CD4-positive, alpha-beta T cell (primary cell): ENCODE measurements at regions not wholly inside any gene's neighbourhood (a gene's known extent, or its start where the extent isn't known, plus 50 kb on each side); places are given as distances from the start of the nearest gene placed in this dataset.

Experiments used
- ATAC-seq: fragments of 200-7000 bp; cut with Tn5 transposase; one replicate; pipeline ENCODE4 v1.10.0; 2022; ENCODE audit warnings: mild to moderate bottlenecking; ENCODE audit not compliant: poor library complexity
- CTCF ChIA-PET: fragments of 350-600 bp; sonication (Branson Sonifier 250); formaldehyde crosslinking; loops from one replicate; lab custom pipeline; 2021; ENCODE audit warnings: antibody characterized with exemption, inconsistent platforms; lab: Charles Lee
- POLR2A ChIA-PET: fragments of 350-600 bp; sonication (Branson Sonifier 250); formaldehyde crosslinking; loops from one replicate; lab custom pipeline; 2021; ENCODE audit warnings: antibody characterized with exemption, inconsistent platforms; lab: Charles Lee
- DNase-seq, 14 experiments: peaks; one replicate each; pipeline ENCODE4 v3.0.0-alpha.2; 2013 to 2020; ENCODE audit warnings: mixed read lengths in 2 of 14
- H3K27ac ChIP-seq, 2 donors: one replicate each; pipeline versions ENCODE4 v1.5.1 to v1.7.0; 2013; ENCODE audit warnings: low read length in 2 of 2, low read depth in 1 of 2, mild to moderate bottlenecking in 1 of 2
- H3K27me3 ChIP-seq, 2 experiments: 1 replicate in 1 of 2; 2 replicates in 1 of 2; pipeline versions ENCODE4 v1.6.1 to v1.7.0; 2013; ENCODE audit warnings: low read length in 2 of 2, control low read depth in 1 of 2, mild to moderate bottlenecking in 1 of 2, moderate library complexity in 1 of 2; ENCODE audit not compliant: insufficient read depth in 2 of 2, control insufficient read depth in 1 of 2
- H3K36me3 ChIP-seq: one replicate; pipeline ENCODE4 v1.6.1; 2013; ENCODE audit warnings: low read length, control low read depth; ENCODE audit not compliant: insufficient read depth
- H3K4me1 ChIP-seq: one replicate; pipeline ENCODE4 v1.6.1; 2013; ENCODE audit warnings: low read length, control low read depth; ENCODE audit not compliant: insufficient read depth
- H3K4me3 ChIP-seq: one replicate; pipeline ENCODE4 v1.5.1; 2013; ENCODE audit warnings: mild to moderate bottlenecking, low read length, moderate library complexity
- H3K9me3 ChIP-seq, 2 experiments: 1 replicate in 1 of 2; 2 replicates in 1 of 2; pipeline versions ENCODE4 v1.6.1 to v1.7.0; 2013; ENCODE audit warnings: low read length in 2 of 2, mild to moderate bottlenecking in 2 of 2, control low read depth in 1 of 2, moderate library complexity in 1 of 2; ENCODE audit not compliant: control insufficient read depth in 1 of 2, insufficient read depth in 1 of 2
- H3K27ac Mint-ChIP-seq: one replicate; pipeline ENCODE4 v1.8.0; 2020; ENCODE audit warnings: mixed read lengths
- H3K27me3 Mint-ChIP-seq: one replicate; pipeline ENCODE4 v1.8.0; 2021; ENCODE audit warnings: mixed read lengths
- H3K36me3 Mint-ChIP-seq: one replicate; pipeline ENCODE4 v1.8.0; 2021; ENCODE audit warnings: low read depth, mixed read lengths
- H3K4me1 Mint-ChIP-seq: one replicate; pipeline ENCODE4 v1.8.0; 2021; ENCODE audit warnings: low read depth, mixed read lengths
- H3K4me3 Mint-ChIP-seq: one replicate; pipeline ENCODE4 v1.8.0; 2020; ENCODE audit warnings: mild to moderate bottlenecking, mixed read lengths
- H3K9me3 Mint-ChIP-seq: one replicate; pipeline ENCODE4 v1.8.0; 2020; ENCODE audit warnings: mixed read lengths
- CTCF ChIP-seq: fragments of 200-600 bp; IDR thresholded peaks from one replicate; pipeline ENCODE4 v1.8.0; 2022; ENCODE audit warnings: antibody characterized with exemption, mild to moderate bottlenecking
- intact Hi-C, 2 experiments: fragments of 100-400 bp; cut with DNase I in 1 of 2; cut with micrococcal nuclease in 1 of 2; formaldehyde crosslinking; loops; one replicate each; pipeline versions ENCODE4 v1.15.1 to v1.9.0; 2023 to 2025; cut with DNase I, micrococcal nuclease

GRCh38 chr9:87127978-87128614 is 180.8 kb upstream of the GAS1 start:
- Mint-ChIP-seq H3K36me3 (no peaks in the 10 kb centered on the region), H3K4me1 (no peaks in the 10 kb centered on the region), H3K4me3 (no peak overlapping the region), H3K9me3 (no peaks in the 10 kb centered on the region), H3K27me3 (peaks cover 37% of the 10 kb centered on the region), H3K27ac (no peak overlapping the region)
- CTCF ChIA-PET: interaction anchor here (0.6 kb wide), 1 partner anchor 428 kb away, joined by 3 read pairs; no protein-coding TSS in a partner anchor
- POLR2A ChIA-PET: no interaction called here
- Histone ChIP-seq H3K4me1 (no peaks in the 10 kb centered on the region), H3K9me3 (peaks cover 0 to 5% of the 10 kb centered on the region in 2 experiments), H3K36me3 (no peaks in the 10 kb centered on the region), H3K27ac (no peak overlapping the region), H3K27me3 (peaks cover 0 to 3% of the 10 kb centered on the region in 2 experiments), H3K4me3 (no peak overlapping the region)
- no peak for DNase-seq
- no peak for ATAC-seq
- TF ChIP-seq CTCF: no peak
- intact Hi-C loops: no loop called here

GRCh38 chr9:87128844-87129493 is 181.7 kb upstream of the GAS1 start:
- Mint-ChIP-seq H3K36me3 (no peaks in the 10 kb centered on the region), H3K27ac (no peak overlapping the region), H3K27me3 (peaks cover 45% of the 10 kb centered on the region), H3K4me3 (no peak overlapping the region), H3K9me3 (no peaks in the 10 kb centered on the region), H3K4me1 (no peaks in the 10 kb centered on the region)
- no peaks in the 10 kb centered on the region for H3K4me1 ChIP-seq
- ATAC-seq (no peak), DNase-seq (no peak)
- peaks cover 0 to 5% of the 10 kb centered on the region in 2 experiments for H3K9me3 ChIP-seq
- no peak overlapping the region for H3K4me3 ChIP-seq
- CTCF ChIA-PET: interaction anchor here (0.6 kb wide), 1 partner anchor 429 kb away, joined by 3 read pairs; no protein-coding TSS in a partner anchor
- no peak for TF ChIP-seq CTCF
- peaks cover 0 to 3% of the 10 kb centered on the region in 2 experiments for H3K27me3 ChIP-seq
- H3K27ac ChIP-seq: no peak overlapping the region
- POLR2A ChIA-PET: no interaction called here
- intact Hi-C loops: no loop called here
- no peaks in the 10 kb centered on the region for H3K36me3 ChIP-seq

- Histone ChIP-seq H3K27me3 (peaks cover under 1 to 3% of the 10 kb centered on the region in 2 experiments), H3K9me3 (peaks cover 0 to 5% of the 10 kb centered on the region in 2 experiments), H3K4me1 (no peaks in the 10 kb centered on the region), H3K4me3 (no peak overlapping the region), H3K27ac (no peak overlapping the region), H3K36me3 (no peaks in the 10 kb centered on the region)
- POLR2A ChIA-PET: no interaction called here
- intact Hi-C loops: no loop called here
- H3K36me3 Mint-ChIP-seq: no peaks in the 10 kb centered on the region
- H3K4me3 Mint-ChIP-seq: no peak overlapping the region
- CTCF ChIA-PET: no interaction called here
- H3K27ac Mint-ChIP-seq: no peak overlapping the region
- ATAC-seq (no peak), DNase-seq (no peak)
- H3K4me1 Mint-ChIP-seq: no peaks in the 10 kb centered on the region
- H3K27me3 Mint-ChIP-seq: peaks cover 27% of the 10 kb centered on the region
- TF ChIP-seq CTCF: no peak
- no peaks in the 10 kb centered on the region for H3K9me3 Mint-ChIP-seq
These were observed 187.8 kb upstream of the GAS1 start for GRCh38 chr9:87135074-87135473.
